GM12891 (cell line): ENCODE measurements at regions not wholly inside any gene's neighbourhood (a gene's known extent, or its start where the extent isn't known, plus 50 kb on each side); places are given as distances from the start of the nearest gene placed in this dataset.
A peak's percentile ranks its signal among the peaks of the same experiment; 100 is the strongest.

ENCODE experiments used
- DNase-seq: peaks from one replicate; pipeline ENCODE4 v3.0.0; 2011; ENCODE audit warnings: low spot score; ENCODE audit not compliant: insufficient read length
- FAIRE-seq: peaks from 2 replicates; lab custom pipeline; 2011; peaks lifted over from hg19 to GRCh38; lab: Jason Lieb, UNC
- PAX5 ChIP-seq: IDR thresholded peaks from 2 replicates; pipeline ENCODE4 v1.6.1; 2011; ENCODE audit warnings: low read length, moderate library complexity, mild to moderate bottlenecking; ENCODE audit not compliant: insufficient read depth, severe bottlenecking
- POLR2A ChIP-seq: IDR thresholded peaks from 2 replicates; pipeline ENCODE4 v1.6.1; 2011; ENCODE audit warnings: low read depth, low read length, control low read depth
- POLR2AphosphoS5 ChIP-seq: IDR thresholded peaks from 2 replicates; pipeline ENCODE4 v1.6.1; 2011; ENCODE audit warnings: low read depth, low read length, control low read depth
- POU2F2 ChIP-seq: IDR thresholded peaks from 2 replicates; pipeline ENCODE4 v1.6.1; 2011; ENCODE audit warnings: low read depth, mild to moderate bottlenecking, control low read depth, low read length, moderate library complexity
- SPI1 ChIP-seq: IDR thresholded peaks from 2 replicates; pipeline ENCODE4 v1.6.1; 2011; ENCODE audit warnings: low read depth, low read length, control low read depth
- TAF1 ChIP-seq: IDR thresholded peaks from 2 replicates; pipeline ENCODE4 v1.6.1; 2011; ENCODE audit warnings: low read depth, low read length, control low read depth

- no peak for FAIRE-seq
These were observed 123.6 kb upstream of the JUN start for GRCh38 chr1:58907398-58907797.

GRCh38 chr1:58908561-58909560 lies 125.0 kb upstream of the JUN start:
- DNase-seq (no peak), FAIRE-seq (no peak)
- TF ChIP-seq PAX5, result no peak
- no peak for TF ChIP-seq POLR2AphosphoS5
- no peak for TF ChIP-seq POU2F2
- no peak for TF ChIP-seq SPI1

More at GRCh38 chr1:58907398-58907797, 123.6 kb upstream of the JUN start:
- DNase-seq, result no peak
- TF ChIP-seq POU2F2, result no peak
- TF ChIP-seq SPI1, result peak; percentile 40; the same call in 1 of the 2 replicates

GRCh38 chr1:58909914-58910681 lies 126.3 kb upstream of the JUN start:
- DNase-seq (no peak), FAIRE-seq (no peak)
- TF ChIP-seq PAX5, result no peak
- TF ChIP-seq POU2F2, result no peak
- TF ChIP-seq POLR2A, result no peak
- TF ChIP-seq POLR2AphosphoS5, result no peak
- TF ChIP-seq SPI1, result no peak
- TF ChIP-seq TAF1, result no peak

- no peak for FAIRE-seq
- TF ChIP-seq POLR2A, result no peak
- TF ChIP-seq POU2F2, result no peak
- no peak for TF ChIP-seq POLR2AphosphoS5
- no peak for TF ChIP-seq SPI1
- no peak for TF ChIP-seq TAF1
- no peak for TF ChIP-seq PAX5
- no peak for DNase-seq
These were observed 128.1 kb upstream of the JUN start for GRCh38 chr1:58911841-58912499.

- no peak for FAIRE-seq
These were observed 131.1 kb upstream of the JUN start for GRCh38 chr1:58914925-58915324.

GRCh38 chr1:58917436-58917835 lies 133.6 kb upstream of the JUN start:
- FAIRE-seq, result no peak
- no peak for DNase-seq

More at GRCh38 chr1:58914925-58915324, 131.1 kb upstream of the JUN start:
- no peak for DNase-seq
- TF ChIP-seq TAF1 (no peak), SPI1 (no peak)

GRCh38 chr1:58919226-58919958 lies 135.5 kb upstream of the JUN start:
- FAIRE-seq (no peak), DNase-seq (no peak)

More at GRCh38 chr1:58917436-58917835, 133.6 kb upstream of the JUN start:
- TF ChIP-seq SPI1 (no peak), POLR2AphosphoS5 (no peak), PAX5 (no peak), TAF1 (no peak), POLR2A (no peak), POU2F2 (no peak)

GRCh38 chr1:58919959-58920321 lies 136.1 kb upstream of the JUN start:
- no peak for DNase-seq
- TF ChIP-seq SPI1 (no peak), POU2F2 (no peak), POLR2AphosphoS5 (no peak), TAF1 (no peak), POLR2A (no peak), PAX5 (no peak)
- FAIRE-seq, result no peak

More at GRCh38 chr1:58919226-58919958, 135.5 kb upstream of the JUN start:
- TF ChIP-seq PAX5 (no peak), TAF1 (no peak), SPI1 (no peak), POLR2AphosphoS5 (no peak), POU2F2 (no peak)

- no peak for DNase-seq
- FAIRE-seq, result no peak
- TF ChIP-seq POLR2AphosphoS5 (no peak), POU2F2 (no peak), POLR2A (no peak), TAF1 (no peak), SPI1 (no peak), PAX5 (no peak)
These were observed 137.5 kb upstream of the JUN start for GRCh38 chr1:58921342-58921741.
